NCI-H146 (cell line): ENCODE measurements at regions not wholly inside any gene's neighbourhood (a gene's known extent, or its start where the extent isn't known, plus 50 kb on each side); places are given as distances from the start of the nearest gene placed in this dataset.
"Not testable (repeated sequence)": the region's sequence is repeated elsewhere in the genome, so short reads cannot be mapped to it uniquely, and the experiment has no call there.

Experiments used
- DNase-seq: peaks from one replicate; lab custom pipeline; 2025; lab: John Stamatoyannopoulos, UW

- not testable (repeated sequence) for DNase-seq
Observed at GRCh38 chr6:85750146-85750545, 107.5 kb upstream of the SYNCRIP start.

- DNase-seq = no peak
Observed at GRCh38 chr6:85749236-85749635, 106.5 kb upstream of the SYNCRIP start.

- no peak for DNase-seq
Observed at GRCh38 chr6:85747666-85748065, 105.0 kb upstream of the SYNCRIP start.

GRCh38 chr6:85747093-85747492 is 104.4 kb upstream of the SYNCRIP start:
- no peak for DNase-seq

GRCh38 chr6:85744433-85744970 is 101.8 kb upstream of the SYNCRIP start:
- no peak for DNase-seq

- DNase-seq = no peak
Observed at GRCh38 chr6:85726206-85726605, 83.5 kb upstream of the SYNCRIP start.

GRCh38 chr6:85715797-85716196 is 73.1 kb upstream of the SYNCRIP start:
- DNase-seq = no peak

- no peak for DNase-seq
Observed at GRCh38 chr6:85714893-85715530, 72.3 kb upstream of the SYNCRIP start.

GRCh38 chr6:85712346-85712745 is 69.7 kb upstream of the SYNCRIP start:
- DNase-seq = no peak

GRCh38 chr6:85707515-85708145 is 64.9 kb upstream of the SYNCRIP start:
- not testable (repeated sequence) for DNase-seq

- DNase-seq = no peak
Observed at GRCh38 chr6:85706272-85706671, 63.6 kb upstream of the SYNCRIP start.

GRCh38 chr6:85705220-85705619 is 62.5 kb upstream of the SYNCRIP start:
- DNase-seq = no peak

- DNase-seq = no peak
Observed at GRCh38 chr6:85703406-85703805, 60.7 kb upstream of the SYNCRIP start.
